NCI-H2107 treated with DMSO at 0.1 percent for 48 hours (cell line): ENCODE measurements at regions not wholly inside any gene's neighbourhood (a gene's known extent, or its start where the extent isn't known, plus 50 kb on each side); places are given as distances from the start of the nearest gene placed in this dataset.

ENCODE experiments used
- DNase-seq: peaks from one replicate; lab custom pipeline; 2025; ENCODE audit not compliant: unreplicated experiment; lab: John Stamatoyannopoulos, UW

- DNase-seq: no peak
Measured at GRCh38 chr13:31895691-31896090, 135.9 kb upstream of the FRY start.

GRCh38 chr13:31896427-31896826 is 135.1 kb upstream of the FRY start:
- peak; percentile 27 for DNase-seq

GRCh38 chr13:31898378-31899071 is 133.0 kb upstream of the FRY start:
- no peak for DNase-seq

- DNase-seq: no peak
Measured at GRCh38 chr13:31901985-31902384, 129.6 kb upstream of the FRY start.

- DNase-seq: no peak
Measured at GRCh38 chr13:31903111-31903815, 128.3 kb upstream of the FRY start.

- no peak for DNase-seq
Measured at GRCh38 chr13:31904941-31905824, 126.4 kb upstream of the FRY start.

GRCh38 chr13:31905961-31906360 is 125.6 kb upstream of the FRY start:
- no peak for DNase-seq

- no peak for DNase-seq
Measured at GRCh38 chr13:31908696-31909411, 122.7 kb upstream of the FRY start.

- DNase-seq: peak; percentile 73
Measured at GRCh38 chr13:31909864-31910551, 121.6 kb upstream of the FRY start.

GRCh38 chr13:31910633-31911032 is 120.9 kb upstream of the FRY start:
- DNase-seq: no peak

- DNase-seq: no peak
Measured at GRCh38 chr13:31912647-31913401, 118.8 kb upstream of the FRY start.

GRCh38 chr13:31913459-31913858 is 118.1 kb upstream of the FRY start:
- no peak for DNase-seq

GRCh38 chr13:31914843-31915242 is 116.7 kb upstream of the FRY start:
- no peak for DNase-seq

GRCh38 chr13:31918707-31919106 is 112.9 kb upstream of the FRY start:
- no peak for DNase-seq

GRCh38 chr13:31919241-31919640 is 112.3 kb upstream of the FRY start:
- no peak for DNase-seq

GRCh38 chr13:31919971-31920726 is 111.4 kb upstream of the FRY start:
- DNase-seq: no peak

GRCh38 chr13:31920727-31921100 is 110.9 kb upstream of the FRY start:
- no peak for DNase-seq

GRCh38 chr13:31922724-31923123 is 108.8 kb upstream of the FRY start:
- DNase-seq: no peak

GRCh38 chr13:31923134-31923763 is 108.3 kb upstream of the FRY start:
- no peak for DNase-seq
